IMR-90 (cell line): ENCODE measurements at regions not wholly inside any gene's neighbourhood (a gene's known extent, or its start where the extent isn't known, plus 50 kb on each side); places are given as distances from the start of the nearest gene placed in this dataset.

Source experiments
- BHLHE40 ChIP-seq: fragments of 150-350 bp; IDR thresholded peaks from 2 replicates; pipeline ENCODE4 v1.6.1; 2016; ENCODE audit warnings: mild to moderate bottlenecking, low read depth, low read length
- CEBPB ChIP-seq: IDR thresholded peaks from 2 replicates; pipeline ENCODE4 v1.6.1; 2012; ENCODE audit warnings: low read depth, low read length, improper control_type of control experiment
- CHD1 ChIP-seq: IDR thresholded peaks from 2 replicates; pipeline ENCODE4 v1.6.1; 2012; ENCODE audit warnings: low read depth, low read length, improper control_type of control experiment
- MAZ ChIP-seq: IDR thresholded peaks from 2 replicates; pipeline ENCODE4 v1.6.1; 2012; ENCODE audit warnings: low read depth, mild to moderate bottlenecking, low read length, improper control_type of control experiment, moderate library complexity, borderline replicate concordance
- POLR2A ChIP-seq: IDR thresholded peaks from 2 replicates; pipeline ENCODE4 v1.6.1; 2012; ENCODE audit warnings: mild to moderate bottlenecking, low read depth, low read length
- RAD21 ChIP-seq: IDR thresholded peaks from 2 replicates; pipeline ENCODE4 v1.6.1; 2012; ENCODE audit warnings: low read length, improper control_type of control experiment
- RCOR1 ChIP-seq: IDR thresholded peaks from 2 replicates; pipeline ENCODE4 v1.6.1; 2012; ENCODE audit warnings: mild to moderate bottlenecking, low read length, improper control_type of control experiment; ENCODE audit not compliant: insufficient replicate concordance
- SMC3 ChIP-seq: fragments of 150-350 bp; IDR thresholded peaks from 2 replicates; pipeline ENCODE4 v1.6.1; 2016; ENCODE audit warnings: low read depth, mild to moderate bottlenecking, antibody characterized with exemption, low read length, moderate library complexity
- TF ChIP-seq, protein P1 (sequence below): conservative IDR thresholded peaks from 2 replicates; pipeline ENCODE4 v1.5.1; 2012; ENCODE audit warnings: mild to moderate bottlenecking, low read depth, low read length, improper control_type of control experiment

DNA sequence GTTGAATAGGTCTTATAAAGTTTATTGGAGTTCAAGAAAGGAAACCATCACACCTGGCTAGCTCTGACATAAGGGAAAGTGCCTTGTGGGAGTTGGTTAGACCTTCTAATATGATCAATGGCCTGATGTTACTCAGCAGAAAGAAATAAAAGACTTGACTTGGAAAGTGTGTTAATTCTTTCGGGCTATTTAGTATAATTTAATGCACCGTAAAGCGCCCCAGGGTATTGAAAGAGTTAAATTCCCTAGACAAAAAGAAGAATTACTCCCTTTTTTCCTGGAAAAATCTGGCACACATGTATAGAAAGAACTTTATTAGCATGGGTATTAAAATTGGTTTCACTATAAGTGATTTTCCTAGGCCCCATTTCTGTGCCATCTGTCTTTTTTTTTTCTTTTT, 1125.7 kb upstream of the FLRT2 start:
- no peak for TF ChIP-seq BHLHE40
- no peak for TF ChIP-seq POLR2A
- TF ChIP-seq, protein P1, sequence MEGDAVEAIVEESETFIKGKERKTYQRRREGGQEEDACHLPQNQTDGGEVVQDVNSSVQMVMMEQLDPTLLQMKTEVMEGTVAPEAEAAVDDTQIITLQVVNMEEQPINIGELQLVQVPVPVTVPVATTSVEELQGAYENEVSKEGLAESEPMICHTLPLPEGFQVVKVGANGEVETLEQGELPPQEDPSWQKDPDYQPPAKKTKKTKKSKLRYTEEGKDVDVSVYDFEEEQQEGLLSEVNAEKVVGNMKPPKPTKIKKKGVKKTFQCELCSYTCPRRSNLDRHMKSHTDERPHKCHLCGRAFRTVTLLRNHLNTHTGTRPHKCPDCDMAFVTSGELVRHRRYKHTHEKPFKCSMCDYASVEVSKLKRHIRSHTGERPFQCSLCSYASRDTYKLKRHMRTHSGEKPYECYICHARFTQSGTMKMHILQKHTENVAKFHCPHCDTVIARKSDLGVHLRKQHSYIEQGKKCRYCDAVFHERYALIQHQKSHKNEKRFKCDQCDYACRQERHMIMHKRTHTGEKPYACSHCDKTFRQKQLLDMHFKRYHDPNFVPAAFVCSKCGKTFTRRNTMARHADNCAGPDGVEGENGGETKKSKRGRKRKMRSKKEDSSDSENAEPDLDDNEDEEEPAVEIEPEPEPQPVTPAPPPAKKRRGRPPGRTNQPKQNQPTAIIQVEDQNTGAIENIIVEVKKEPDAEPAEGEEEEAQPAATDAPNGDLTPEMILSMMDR = no peak
- TF ChIP-seq MAZ = no peak
- TF ChIP-seq RCOR1 = no peak
- no peak for TF ChIP-seq CEBPB
- TF ChIP-seq SMC3 = no peak
- TF ChIP-seq RAD21 = no peak
- TF ChIP-seq CHD1 = no peak
